ENCODE measurements at regions not wholly inside any gene's neighbourhood (a gene's known extent, or its start where the extent isn't known, plus 50 kb on each side); places are given as distances from the start of the nearest gene placed in this dataset.
A peak's percentile ranks its signal among the peaks of the same experiment; 100 is the strongest.
"Not testable (repeated sequence)": the region's sequence is repeated elsewhere in the genome, so short reads cannot be mapped to it uniquely, and the experiment has no call there.

GRCh38 chr2:105488285-105488684, 89.4 kb upstream of the FHL2 start:
- DNase-seq, result no peak

GRCh38 chr2:105487142-105488069, 88.6 kb upstream of the FHL2 start:
- no peak for DNase-seq

- no peak for DNase-seq
These were observed 87.9 kb upstream of the FHL2 start for GRCh38 chr2:105486762-105487141.

- no peak for DNase-seq
These were observed 79.8 kb upstream of the FHL2 start for GRCh38 chr2:105478670-105479069.

- not testable (repeated sequence) for DNase-seq
These were observed 78.3 kb upstream of the FHL2 start for GRCh38 chr2:105477050-105477620.

- no peak for DNase-seq
These were observed 74.2 kb upstream of the FHL2 start for GRCh38 chr2:105473011-105473410.

- no peak for DNase-seq
These were observed 72.1 kb upstream of the FHL2 start for GRCh38 chr2:105470979-105471378.

- DNase-seq, result no peak
These were observed 70.9 kb upstream of the FHL2 start for GRCh38 chr2:105469781-105470180.

GRCh38 chr2:105468582-105469042, 69.8 kb upstream of the FHL2 start:
- DNase-seq, result no peak

GRCh38 chr2:105464325-105464724, 65.5 kb upstream of the FHL2 start:
- no peak for DNase-seq

GRCh38 chr2:105460048-105460732, 61.3 kb upstream of the FHL2 start:
- DNase-seq, result no peak

- DNase-seq, result no peak
These were observed 59.2 kb upstream of the FHL2 start for GRCh38 chr2:105458076-105458475.

- DNase-seq, result no peak
These were observed 56.7 kb upstream of the FHL2 start for GRCh38 chr2:105455488-105456003.

- DNase-seq, result peak; percentile 16
These were observed 56.1 kb upstream of the FHL2 start for GRCh38 chr2:105454801-105455485.

- no peak for DNase-seq
These were observed 52.8 kb upstream of the FHL2 start for GRCh38 chr2:105451571-105452166.

GRCh38 chr2:105450471-105450870, 51.6 kb upstream of the FHL2 start:
- no peak for DNase-seq

GRCh38 chr2:105449076-105449475, 50.2 kb upstream of the FHL2 start:
- DNase-seq, result no peak
